Nephron (organoid): ENCODE measurements at regions not wholly inside any gene's neighbourhood (a gene's known extent, or its start where the extent isn't known, plus 50 kb on each side); places are given as distances from the start of the nearest gene placed in this dataset.
A peak's percentile ranks its signal among the peaks of the same experiment; 100 is the strongest.

Source experiments
- H3K27ac Mint-ChIP-seq, 3 experiments: 2 replicates each; pipeline ENCODE4 v1.8.0; 2020; ENCODE audit warnings: mixed read lengths in 3 of 3, mild to moderate bottlenecking in 2 of 3, moderate library complexity in 1 of 3
- H3K27me3 Mint-ChIP-seq: 2 replicates; pipeline ENCODE4 v1.8.0; 2021; ENCODE audit warnings: low read depth, mild to moderate bottlenecking, moderate library complexity, mixed read lengths
- H3K36me3 Mint-ChIP-seq: 2 replicates; pipeline ENCODE4 v1.8.0; 2020; ENCODE audit warnings: low read depth, mixed read lengths
- H3K4me1 Mint-ChIP-seq: 2 replicates; pipeline ENCODE4 v1.8.0; 2020; ENCODE audit warnings: mixed read lengths
- H3K4me3 Mint-ChIP-seq, 3 experiments: 2 replicates each; pipeline ENCODE4 v1.8.0; 2020; ENCODE audit warnings: mild to moderate bottlenecking in 3 of 3, mixed read lengths in 3 of 3, moderate library complexity in 2 of 3
- H3K9me3 Mint-ChIP-seq: 2 replicates; pipeline ENCODE4 v1.8.0; 2020; ENCODE audit warnings: mixed read lengths
- TF ChIP-seq, protein P1 (sequence below), 3 experiments: fragments of 200-600 bp; sonication (generic); IDR thresholded peaks; one replicate each; pipeline ENCODE4 v1.5.0; 2021; ENCODE audit warnings: antibody characterized with exemption in 3 of 3; ENCODE audit not compliant: unreplicated experiment in 3 of 3

DNA sequence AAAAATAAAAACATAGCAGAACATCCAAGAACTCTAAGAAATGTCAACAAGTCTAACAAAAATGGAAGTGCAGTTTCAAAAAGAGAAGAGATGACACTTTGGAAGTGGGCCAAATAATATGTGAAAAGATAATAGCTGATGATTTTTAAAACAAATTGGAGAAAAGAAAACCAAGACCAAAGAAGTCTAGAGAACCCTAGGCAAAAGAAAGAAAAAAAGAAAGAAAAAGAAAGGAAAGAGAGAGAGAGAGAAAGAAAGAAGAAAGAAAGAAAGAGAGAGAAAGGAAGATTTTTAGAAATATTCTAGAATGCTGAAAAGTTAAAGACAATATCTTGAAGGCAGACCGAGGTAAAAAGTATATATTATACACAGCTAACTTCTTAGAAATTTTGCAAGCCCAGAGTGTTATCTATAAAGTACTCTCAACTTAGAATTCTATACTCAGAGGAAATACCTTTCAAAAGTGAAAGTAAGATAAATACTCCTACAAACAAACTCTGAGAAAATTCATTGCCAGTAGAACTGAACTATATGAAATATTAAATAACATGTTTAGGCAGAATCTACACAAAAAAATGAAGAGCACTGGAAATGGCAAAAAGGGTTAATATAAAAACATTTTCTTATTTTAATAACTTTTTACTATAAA lies 138.7 kb upstream of the SMIM30 start:
- TF ChIP-seq, protein P1, sequence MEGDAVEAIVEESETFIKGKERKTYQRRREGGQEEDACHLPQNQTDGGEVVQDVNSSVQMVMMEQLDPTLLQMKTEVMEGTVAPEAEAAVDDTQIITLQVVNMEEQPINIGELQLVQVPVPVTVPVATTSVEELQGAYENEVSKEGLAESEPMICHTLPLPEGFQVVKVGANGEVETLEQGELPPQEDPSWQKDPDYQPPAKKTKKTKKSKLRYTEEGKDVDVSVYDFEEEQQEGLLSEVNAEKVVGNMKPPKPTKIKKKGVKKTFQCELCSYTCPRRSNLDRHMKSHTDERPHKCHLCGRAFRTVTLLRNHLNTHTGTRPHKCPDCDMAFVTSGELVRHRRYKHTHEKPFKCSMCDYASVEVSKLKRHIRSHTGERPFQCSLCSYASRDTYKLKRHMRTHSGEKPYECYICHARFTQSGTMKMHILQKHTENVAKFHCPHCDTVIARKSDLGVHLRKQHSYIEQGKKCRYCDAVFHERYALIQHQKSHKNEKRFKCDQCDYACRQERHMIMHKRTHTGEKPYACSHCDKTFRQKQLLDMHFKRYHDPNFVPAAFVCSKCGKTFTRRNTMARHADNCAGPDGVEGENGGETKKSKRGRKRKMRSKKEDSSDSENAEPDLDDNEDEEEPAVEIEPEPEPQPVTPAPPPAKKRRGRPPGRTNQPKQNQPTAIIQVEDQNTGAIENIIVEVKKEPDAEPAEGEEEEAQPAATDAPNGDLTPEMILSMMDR (IDR thresholded peaks at IDR 0.05; ENCODE audit: unreplicated experiment in 3 of 3): no peak
- no peaks in the 10 kb centered on the region for H3K27me3 Mint-ChIP-seq
- no peak overlapping the region for H3K27ac Mint-ChIP-seq
- no peaks in the 10 kb centered on the region for H3K4me1 Mint-ChIP-seq
- peaks cover 3% of the 10 kb centered on the region for H3K9me3 Mint-ChIP-seq
- no peak overlapping the region for H3K4me3 Mint-ChIP-seq
- no peaks in the 10 kb centered on the region for H3K36me3 Mint-ChIP-seq

DNA sequence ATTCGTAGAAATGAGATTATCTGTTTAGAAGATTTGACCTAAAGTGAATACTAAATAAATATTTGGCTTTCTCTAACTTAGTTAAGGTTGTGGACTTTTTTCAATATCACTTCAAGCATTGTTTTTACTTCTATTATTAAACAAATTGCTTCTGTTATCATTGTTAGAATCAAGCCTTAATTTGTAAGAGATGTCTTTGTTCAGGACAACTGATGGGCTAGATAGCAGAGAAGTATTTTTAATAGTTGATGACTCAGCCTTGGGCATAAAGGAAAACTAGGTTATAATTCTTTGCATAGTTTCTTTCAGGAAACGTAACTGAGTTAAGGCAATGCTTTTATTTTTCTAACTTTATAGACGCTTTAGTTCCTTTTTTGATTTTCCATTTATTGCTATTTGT lies 128.8 kb upstream of the SMIM30 start:
- TF ChIP-seq, protein P1 (IDR thresholded peaks at IDR 0.05; ENCODE audit: unreplicated experiment in 3 of 3): no peak
- Mint-ChIP-seq H3K27me3 (no peaks in the 10 kb centered on the region), H3K4me1 (no peaks in the 10 kb centered on the region), H3K36me3 (no peaks in the 10 kb centered on the region), H3K4me3 (no peak overlapping the region), H3K9me3 (peaks cover 11% of the 10 kb centered on the region), H3K27ac (no peak overlapping the region)

DNA sequence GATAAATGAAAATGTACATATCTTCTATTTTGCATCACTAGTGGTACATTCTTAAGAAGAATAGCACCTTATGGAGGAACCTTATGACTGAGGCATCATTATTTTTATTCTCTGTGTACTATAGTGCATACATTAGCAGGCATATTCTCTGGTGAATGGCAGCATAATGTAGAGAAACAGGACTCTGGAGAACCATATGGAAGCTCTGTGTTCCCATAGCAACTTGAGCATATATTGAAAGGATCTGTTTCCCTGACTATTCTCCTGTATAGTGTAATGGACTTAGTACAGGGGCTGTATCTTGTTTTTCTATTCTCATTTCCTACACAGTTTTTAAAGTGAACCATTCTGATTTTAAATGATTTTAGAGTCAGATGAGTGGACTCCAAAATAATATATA lies 128.4 kb upstream of the SMIM30 start:
- Mint-ChIP-seq H3K27ac (no peak overlapping the region), H3K4me3 (no peak overlapping the region), H3K36me3 (no peaks in the 10 kb centered on the region), H3K4me1 (no peaks in the 10 kb centered on the region), H3K9me3 (peaks cover 10% of the 10 kb centered on the region), H3K27me3 (no peaks in the 10 kb centered on the region)
- TF ChIP-seq, protein P1 (IDR thresholded peaks at IDR 0.05; ENCODE audit: unreplicated experiment in 3 of 3): no peak

DNA sequence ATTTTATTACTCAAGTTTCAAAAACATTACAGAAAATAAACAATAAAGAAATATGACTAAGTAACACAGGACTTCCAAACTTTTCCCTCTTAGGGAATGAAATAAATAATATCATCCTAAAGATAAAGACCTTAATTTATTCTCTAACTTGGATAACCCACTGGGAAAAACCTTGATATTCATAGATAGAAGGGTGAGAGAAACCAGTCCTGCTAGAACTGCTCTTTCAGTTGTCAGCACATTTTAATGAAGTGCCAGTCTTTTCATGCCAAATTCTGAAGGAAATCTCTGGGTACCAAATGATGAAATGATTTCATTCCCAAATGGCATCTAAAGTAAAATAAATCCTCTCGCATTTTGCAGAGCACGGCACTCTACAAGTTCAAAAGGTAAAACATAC lies 114.5 kb upstream of the SMIM30 start:
- no peaks in the 10 kb centered on the region for H3K4me1 Mint-ChIP-seq
- peaks cover 3% of the 10 kb centered on the region for H3K9me3 Mint-ChIP-seq
- TF ChIP-seq, protein P1 (IDR thresholded peaks at IDR 0.05; ENCODE audit: unreplicated experiment in 3 of 3): no peak
- peak overlapping the region in 1 of 3 experiments; percentile 65 for H3K27ac Mint-ChIP-seq
- no peak overlapping the region for H3K4me3 Mint-ChIP-seq
- no peaks in the 10 kb centered on the region for H3K27me3 Mint-ChIP-seq
- H3K36me3 Mint-ChIP-seq: no peaks in the 10 kb centered on the region

DNA sequence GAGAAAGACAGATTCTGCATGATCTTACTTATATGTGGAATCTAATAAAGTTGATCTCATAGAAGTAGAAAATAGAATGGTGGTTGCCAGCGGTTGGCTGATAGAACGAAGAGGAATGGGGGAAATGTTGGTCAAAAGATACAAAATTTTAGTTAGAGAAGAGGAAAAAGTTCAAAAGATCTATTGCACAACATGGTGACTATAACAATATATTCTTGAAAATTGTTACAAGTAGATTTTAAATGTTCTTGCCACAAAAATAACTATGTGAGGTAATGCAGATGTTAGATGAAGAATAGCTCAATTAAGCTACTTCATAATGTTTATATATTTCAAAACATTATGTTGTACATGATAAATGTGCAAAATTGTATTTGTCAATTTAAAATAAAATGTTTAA lies 112.3 kb upstream of the SMIM30 start:
- no peaks in the 10 kb centered on the region for H3K27me3 Mint-ChIP-seq
- H3K4me1 Mint-ChIP-seq: no peaks in the 10 kb centered on the region
- TF ChIP-seq, protein P1 (IDR thresholded peaks at IDR 0.05; ENCODE audit: unreplicated experiment in 3 of 3): no peak
- H3K27ac Mint-ChIP-seq: no peak overlapping the region
- H3K9me3 Mint-ChIP-seq: peaks cover 11% of the 10 kb centered on the region
- H3K36me3 Mint-ChIP-seq: no peaks in the 10 kb centered on the region
- no peak overlapping the region for H3K4me3 Mint-ChIP-seq

DNA sequence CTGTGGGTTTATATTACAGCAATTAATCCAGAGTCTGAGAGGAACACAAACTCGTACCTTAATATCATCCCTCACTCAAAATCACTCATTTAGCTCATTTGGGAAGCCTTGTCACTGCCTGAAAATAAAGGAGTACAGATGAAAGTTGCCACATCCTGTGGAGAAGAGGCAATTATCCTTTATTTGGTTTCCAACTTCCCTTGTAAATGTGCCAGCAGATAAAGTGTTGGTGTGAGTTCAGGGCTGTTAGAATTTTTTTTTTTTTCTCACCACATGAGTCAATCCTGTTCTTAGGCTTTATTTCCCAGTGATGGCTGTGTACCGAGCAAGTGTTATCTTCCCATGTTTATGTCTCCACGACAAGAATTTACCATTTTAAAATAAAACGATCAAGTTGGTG lies 99.0 kb upstream of the SMIM30 start:
- no peak overlapping the region for H3K4me3 Mint-ChIP-seq
- H3K27ac Mint-ChIP-seq: no peak overlapping the region
- H3K9me3 Mint-ChIP-seq: no peaks in the 10 kb centered on the region
- no peaks in the 10 kb centered on the region for H3K36me3 Mint-ChIP-seq
- H3K4me1 Mint-ChIP-seq: no peaks in the 10 kb centered on the region
- TF ChIP-seq, protein P1 (IDR thresholded peaks at IDR 0.05; ENCODE audit: unreplicated experiment in 3 of 3): no peak
- no peaks in the 10 kb centered on the region for H3K27me3 Mint-ChIP-seq
